A673 (cell line): ENCODE measurements at regions not wholly inside any gene's neighbourhood (a gene's known extent, or its start where the extent isn't known, plus 50 kb on each side); places are given as distances from the start of the nearest gene placed in this dataset.

Source experiments
- CTCF ChIP-seq: fragments of 300-800, 200-600 bp; sonication (generic); conservative IDR thresholded peaks from 2 replicates; pipeline ENCODE4 v1.5.1; 2017; ENCODE audit warnings: low read depth, mild to moderate bottlenecking, antibody characterized with exemption, low read length, moderate library complexity, mixed read lengths
- EZH2 ChIP-seq: fragments of 200-600 bp; sonication (generic); IDR thresholded peaks from 2 replicates; pipeline ENCODE4 v1.6.1; 2017; ENCODE audit warnings: borderline replicate concordance, low read depth, mild to moderate bottlenecking, mixed read lengths, antibody characterized with exemption, low read length; ENCODE audit not compliant: poor library complexity, severe bottlenecking

GRCh38 chr21:39047046-39047445 is 136.2 kb downstream of the PSMG1 start:
- no peak for TF ChIP-seq CTCF
- TF ChIP-seq EZH2 = no peak
